ENCODE measurements at regions not wholly inside any gene's neighbourhood (a gene's known extent, or its start where the extent isn't known, plus 50 kb on each side); places are given as distances from the start of the nearest gene placed in this dataset.

DNA sequence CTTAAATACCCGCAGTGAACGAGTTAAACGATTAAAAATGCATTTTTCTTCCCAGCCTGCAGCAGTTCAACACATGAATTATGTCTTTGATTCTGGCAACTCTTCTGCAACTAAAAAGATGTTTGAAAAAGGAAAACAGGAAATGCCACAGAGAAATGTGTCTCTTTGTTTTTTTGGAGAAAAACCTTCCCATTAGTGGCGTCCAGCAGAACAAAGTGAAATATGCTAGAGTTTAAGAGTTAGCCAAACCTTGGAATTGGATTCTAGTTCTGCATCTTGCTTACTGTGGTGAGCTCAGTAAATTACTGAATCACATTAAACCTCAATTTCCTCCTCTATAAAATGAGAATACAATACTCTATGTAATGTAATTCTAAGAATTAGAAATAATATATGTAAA, 900.2 kb upstream of the ACVR2A start:
- no TSS peak for BruUV-seq (replicated peaks)
- POLR2A ChIA-PET (ENCODE audit: unreplicated experiment) = no interaction called here
- CTCF ChIA-PET = no interaction called here

DNA sequence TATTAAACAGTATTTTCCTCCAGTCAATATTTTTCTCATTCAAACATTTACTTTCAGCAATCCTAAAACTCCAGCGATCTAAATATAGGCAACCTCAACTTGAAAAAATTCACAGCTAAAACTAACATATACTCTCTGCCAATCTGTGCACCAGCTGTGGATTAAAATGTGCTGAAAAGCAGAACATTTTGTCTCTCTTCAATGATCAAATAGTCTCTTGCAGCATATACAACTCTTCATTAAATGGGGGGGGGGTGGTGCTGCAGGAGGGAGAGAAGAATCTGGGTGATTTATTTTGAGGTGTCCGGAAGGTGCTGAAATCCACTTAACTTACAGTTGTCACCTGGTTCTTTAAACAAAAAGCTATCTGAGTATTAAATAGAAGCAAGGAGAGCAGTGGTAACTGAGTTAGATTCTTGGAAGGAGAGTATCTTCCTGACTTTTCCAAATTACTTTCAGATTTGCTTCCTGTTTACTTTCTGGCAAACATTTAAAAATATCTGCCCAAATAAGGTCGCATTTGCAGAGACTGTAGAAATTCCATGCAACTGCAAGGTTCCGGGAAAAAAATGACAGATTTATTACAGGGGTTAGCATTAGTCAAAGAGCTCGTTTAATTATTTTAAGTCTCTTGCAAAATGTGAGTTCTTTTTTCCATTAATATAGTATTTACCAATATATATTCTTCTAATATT, 904.7 kb upstream of the ACVR2A start:
- Histone ChIP-seq H3K27me3 (ENCODE audit: insufficient read depth, low read depth) (no peaks in the 10 kb centered on the region), H3K4me1 (replicated peaks; ENCODE audit: insufficient read depth) (no peaks in the 10 kb centered on the region), H3K4me3 (no peak overlapping the region), H3K9me3 (ENCODE audit: insufficient read depth, low read depth) (no peaks in the 10 kb centered on the region), H2AFZ (no peak overlapping the region), H3K79me2 (ENCODE audit: low read depth) (no peaks in the 10 kb centered on the region), H3K27ac (no peak overlapping the region), H4K20me1 (ENCODE audit: insufficient read depth) (no peaks in the 10 kb centered on the region), H3F3A (ENCODE audit: insufficient read depth, low read depth) (no peaks in the 10 kb centered on the region), H3K4me2 (no peak overlapping the region), H3K36me3 (ENCODE audit: low read depth) (no peaks in the 10 kb centered on the region), H3K9me2 (ENCODE audit: insufficient read depth) (no peaks in the 10 kb centered on the region)
- TF ChIP-seq, protein P1, sequence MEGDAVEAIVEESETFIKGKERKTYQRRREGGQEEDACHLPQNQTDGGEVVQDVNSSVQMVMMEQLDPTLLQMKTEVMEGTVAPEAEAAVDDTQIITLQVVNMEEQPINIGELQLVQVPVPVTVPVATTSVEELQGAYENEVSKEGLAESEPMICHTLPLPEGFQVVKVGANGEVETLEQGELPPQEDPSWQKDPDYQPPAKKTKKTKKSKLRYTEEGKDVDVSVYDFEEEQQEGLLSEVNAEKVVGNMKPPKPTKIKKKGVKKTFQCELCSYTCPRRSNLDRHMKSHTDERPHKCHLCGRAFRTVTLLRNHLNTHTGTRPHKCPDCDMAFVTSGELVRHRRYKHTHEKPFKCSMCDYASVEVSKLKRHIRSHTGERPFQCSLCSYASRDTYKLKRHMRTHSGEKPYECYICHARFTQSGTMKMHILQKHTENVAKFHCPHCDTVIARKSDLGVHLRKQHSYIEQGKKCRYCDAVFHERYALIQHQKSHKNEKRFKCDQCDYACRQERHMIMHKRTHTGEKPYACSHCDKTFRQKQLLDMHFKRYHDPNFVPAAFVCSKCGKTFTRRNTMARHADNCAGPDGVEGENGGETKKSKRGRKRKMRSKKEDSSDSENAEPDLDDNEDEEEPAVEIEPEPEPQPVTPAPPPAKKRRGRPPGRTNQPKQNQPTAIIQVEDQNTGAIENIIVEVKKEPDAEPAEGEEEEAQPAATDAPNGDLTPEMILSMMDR (conservative IDR thresholded peaks at IDR 0.05) = no peak
- no peak for TF ChIP-seq EZH2 (IDR thresholded peaks at IDR 0.05; ENCODE audit: low read depth)
- POLR2A ChIA-PET (ENCODE audit: unreplicated experiment) = no interaction called here
- CTCF ChIA-PET = no interaction called here
- intact Hi-C loops (cut with micrococcal nuclease; ENCODE audit: unreplicated experiment) = no loop called here
- no peak for DNase-seq
- no TSS peak for BruUV-seq (replicated peaks)

More for the DNA sequence above, 900.2 kb upstream of the ACVR2A start:
- Histone ChIP-seq H3K4me1 (replicated peaks; ENCODE audit: insufficient read depth) (no peaks in the 10 kb centered on the region), H3K9me3 (ENCODE audit: insufficient read depth, low read depth) (no peaks in the 10 kb centered on the region), H3K27me3 (ENCODE audit: insufficient read depth, low read depth) (no peaks in the 10 kb centered on the region), H3K4me3 (no peak overlapping the region), H2AFZ (no peak overlapping the region), H4K20me1 (ENCODE audit: insufficient read depth) (no peaks in the 10 kb centered on the region), H3F3A (ENCODE audit: insufficient read depth, low read depth) (no peaks in the 10 kb centered on the region), H3K79me2 (ENCODE audit: low read depth) (no peaks in the 10 kb centered on the region), H3K27ac (no peak overlapping the region), H3K9me2 (ENCODE audit: insufficient read depth) (no peaks in the 10 kb centered on the region), H3K4me2 (no peak overlapping the region), H3K36me3 (ENCODE audit: low read depth) (no peaks in the 10 kb centered on the region)
- intact Hi-C loops (cut with micrococcal nuclease; ENCODE audit: unreplicated experiment) = no loop called here
- no peak for TF ChIP-seq EZH2 (IDR thresholded peaks at IDR 0.05; ENCODE audit: low read depth)
- TF ChIP-seq, protein P1 (conservative IDR thresholded peaks at IDR 0.05) = no peak
- DNase-seq = no peak

DNA sequence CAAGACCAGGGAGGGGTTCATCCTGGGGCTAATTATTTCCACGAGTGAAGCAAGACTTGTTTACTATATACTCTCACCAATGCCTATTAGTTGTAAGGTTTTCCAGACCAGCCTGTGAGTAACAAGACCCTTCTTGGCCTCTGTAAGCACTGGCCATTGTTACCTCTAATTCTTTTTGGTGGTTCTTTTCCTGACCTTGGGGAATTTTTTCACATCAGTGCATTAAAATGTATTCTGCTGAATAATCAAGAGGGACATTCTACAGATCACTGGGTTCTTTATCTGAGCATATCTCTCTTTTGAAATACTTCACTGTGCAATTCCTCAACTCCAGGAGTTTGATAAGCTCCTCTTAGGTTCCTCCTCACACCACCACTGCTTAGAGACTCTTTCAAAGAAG, 909.9 kb upstream of the ACVR2A start:
- no peaks in the 10 kb centered on the region for H3K4me1 ChIP-seq (replicated peaks; ENCODE audit: insufficient read depth)
- ChIA-PET CTCF (no interaction called here), POLR2A (ENCODE audit: unreplicated experiment) (no interaction called here)
- H2AFZ ChIP-seq = no peak overlapping the region
- no peak overlapping the region for H3K4me2 ChIP-seq
- no peaks in the 10 kb centered on the region for H3K27me3 ChIP-seq (ENCODE audit: insufficient read depth, low read depth)
- no peak overlapping the region for H3K4me3 ChIP-seq
- no peaks in the 10 kb centered on the region for H3K9me3 ChIP-seq (ENCODE audit: insufficient read depth, low read depth)
- H3K27ac ChIP-seq = no peak overlapping the region
- intact Hi-C loops (cut with micrococcal nuclease; ENCODE audit: unreplicated experiment) = no loop called here
- no peaks in the 10 kb centered on the region for H3F3A ChIP-seq (ENCODE audit: insufficient read depth, low read depth)
- H3K36me3 ChIP-seq (ENCODE audit: low read depth) = no peaks in the 10 kb centered on the region
- no peaks in the 10 kb centered on the region for H4K20me1 ChIP-seq (ENCODE audit: insufficient read depth)
- no TSS peak for BruUV-seq (replicated peaks)
- H3K9me2 ChIP-seq (ENCODE audit: insufficient read depth) = no peaks in the 10 kb centered on the region
- TF ChIP-seq EZH2 (IDR thresholded peaks at IDR 0.05; ENCODE audit: low read depth) = no peak
- TF ChIP-seq, protein P1 (conservative IDR thresholded peaks at IDR 0.05) = no peak
- H3K79me2 ChIP-seq (ENCODE audit: low read depth) = no peaks in the 10 kb centered on the region
- DNase-seq = no peak
